ENCODE measurements at regions not wholly inside any gene's neighbourhood (a gene's known extent, or its start where the extent isn't known, plus 50 kb on each side); places are given as distances from the start of the nearest gene placed in this dataset.
A peak's percentile ranks its signal among the peaks of the same experiment; 100 is the strongest.

DNA sequence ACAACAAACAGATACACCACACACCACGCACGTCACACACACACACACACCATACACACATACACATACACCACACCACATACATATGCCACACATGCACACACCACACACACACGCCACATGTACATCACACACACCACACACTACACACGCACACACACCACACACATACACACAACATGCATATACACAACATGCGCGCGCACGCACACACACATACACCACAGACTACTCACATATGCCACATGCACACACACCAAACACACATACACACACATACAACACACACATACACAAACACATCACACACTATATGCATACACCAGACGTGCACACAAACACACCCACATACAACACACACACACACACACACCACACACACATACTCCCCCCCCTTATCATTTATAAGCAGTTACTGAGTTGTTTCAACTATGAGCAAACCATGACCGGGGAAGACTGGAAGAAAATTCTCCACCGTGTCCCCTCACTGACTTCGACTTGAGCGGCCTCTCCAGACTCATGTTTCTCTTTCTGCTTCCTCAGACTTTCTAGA is 126.7 kb upstream of the IQSEC1 start:
- TF ChIP-seq CTCF (IDR thresholded peaks at IDR 0.05 in 8 of 11, conservative IDR thresholded peaks at IDR 0.05 in 3 of 11) (no peak), POLR2AphosphoS5 (IDR thresholded peaks at IDR 0.05) (no peak), POLR2A (IDR thresholded peaks at IDR 0.05) (no peak)
- DNase-seq: peak; percentile 8
- no peak overlapping the region for H3K27ac ChIP-seq
- no peak overlapping the region for H3K4me3 ChIP-seq
- intact Hi-C loops (cut with DNase I; ENCODE audit: low total_unique reads): no loop called here
- H3K27me3 ChIP-seq (replicated peaks in 1 of 7): peaks cover 0 to 68% (median 15%) of the 10 kb centered on the region in 7 donors
- no peaks in the 10 kb centered on the region for H3K36me3 ChIP-seq
- H3K9me3 ChIP-seq: no peaks in the 10 kb centered on the region
- 92 to 95% (median 93%) methylated on average over 13 of the region's 13 CpGs for WGBS, 5 donors
- H3K4me1 ChIP-seq: peaks cover 0 to 28% (median 9%) of the 10 kb centered on the region in 6 donors

DNA sequence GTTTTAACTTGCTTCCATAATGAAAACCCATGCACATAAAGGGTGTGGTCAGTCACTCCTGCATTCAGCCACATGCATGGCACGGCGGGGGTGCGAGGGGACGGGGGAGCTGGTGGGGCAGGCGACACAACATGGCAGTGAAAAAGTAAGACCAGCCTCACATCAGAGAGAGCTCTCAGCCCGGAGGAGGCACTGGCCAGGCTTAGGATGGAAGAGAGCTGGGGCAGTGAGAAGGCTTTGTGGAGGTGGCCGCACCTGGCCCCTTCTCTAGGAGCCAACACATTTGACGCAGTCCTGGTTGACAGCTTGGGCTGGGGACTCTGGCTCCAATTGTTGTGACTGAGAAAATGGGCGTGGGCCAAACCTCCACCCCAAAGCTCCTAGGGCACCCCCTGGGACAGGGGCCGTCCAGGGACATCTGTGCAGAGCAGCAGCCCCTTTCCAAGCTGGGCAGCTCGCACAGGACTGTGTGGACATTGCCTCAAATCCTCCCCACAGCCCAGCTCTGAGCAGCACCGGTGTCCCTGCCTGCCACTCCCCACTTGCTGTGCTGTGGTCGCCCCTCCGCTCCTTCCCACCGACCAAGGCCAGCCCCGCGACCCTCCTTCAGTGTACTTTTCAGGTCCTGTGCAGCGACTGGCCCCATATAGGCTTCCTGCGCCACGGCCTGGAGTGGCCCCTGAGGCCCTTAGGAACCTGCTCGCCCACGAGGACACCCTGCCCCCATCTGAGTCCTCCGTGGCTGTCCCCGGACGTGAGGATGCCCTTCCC is 126.0 kb upstream of the IQSEC1 start:
- Histone ChIP-seq H3K36me3 (no peaks in the 10 kb centered on the region), H3K9me3 (no peaks in the 10 kb centered on the region), H3K4me1 (peaks cover 0 to 28% (median 6%) of the 10 kb centered on the region in 6 donors), H3K27ac (no peak overlapping the region), H3K27me3 (replicated peaks in 1 of 7) (peaks cover 0 to 63% (median 8%) of the 10 kb centered on the region in 7 donors), H3K4me3 (no peak overlapping the region)
- 79 to 90% (median 88%) methylated on average over 25 of the region's 25 CpGs for WGBS, 5 donors
- intact Hi-C loops (cut with DNase I; ENCODE audit: low total_unique reads): no loop called here
- peak; percentile 61 for DNase-seq
- TF ChIP-seq CTCF (IDR thresholded peaks at IDR 0.05 in 8 of 11, conservative IDR thresholded peaks at IDR 0.05 in 3 of 11) (no peak), POLR2A (IDR thresholded peaks at IDR 0.05) (no peak), POLR2AphosphoS5 (IDR thresholded peaks at IDR 0.05) (no peak)

GRCh38 chr3:13198264-13198879 is 125.1 kb upstream of the IQSEC1 start:
- H3K9me3 ChIP-seq: no peaks in the 10 kb centered on the region
- peak; percentile 37 for DNase-seq
- no peak overlapping the region for H3K4me3 ChIP-seq
- H3K4me1 ChIP-seq: peaks cover 0 to 23% (median 5%) of the 10 kb centered on the region in 6 donors
- intact Hi-C loops (cut with DNase I; ENCODE audit: low total_unique reads): no loop called here
- WGBS, 5 donors: 85 to 91% (median 88%) methylated on average over 8 to 11 of the region's 11 CpGs
- no peak overlapping the region for H3K27ac ChIP-seq
- TF ChIP-seq CTCF (IDR thresholded peaks at IDR 0.05 in 8 of 11, conservative IDR thresholded peaks at IDR 0.05 in 3 of 11): no peak
- TF ChIP-seq POLR2A (IDR thresholded peaks at IDR 0.05): no peak
- TF ChIP-seq POLR2AphosphoS5 (IDR thresholded peaks at IDR 0.05): no peak
- H3K27me3 ChIP-seq (replicated peaks in 1 of 7): peaks cover 0 to 63% (median 0%) of the 10 kb centered on the region in 7 donors
- no peaks in the 10 kb centered on the region for H3K36me3 ChIP-seq

- H3K9me3 ChIP-seq: no peaks in the 10 kb centered on the region
- no peak for TF ChIP-seq CTCF (IDR thresholded peaks at IDR 0.05 in 8 of 11, conservative IDR thresholded peaks at IDR 0.05 in 3 of 11)
- TF ChIP-seq POLR2AphosphoS5 (IDR thresholded peaks at IDR 0.05): no peak
- no peak for TF ChIP-seq POLR2A (IDR thresholded peaks at IDR 0.05)
- DNase-seq: peak; percentile 66
Measured at GRCh38 chr3:13197795-13198194, 124.6 kb upstream of the IQSEC1 start.

More at GRCh38 chr3:13197795-13198194, 124.6 kb upstream of the IQSEC1 start:
- H3K27me3 ChIP-seq (replicated peaks in 1 of 7): peaks cover 0 to 63% (median 0%) of the 10 kb centered on the region in 7 donors
- 87 to 93% (median 91%) methylated on average over 5 to 13 of the region's 13 CpGs for WGBS, 5 donors
- intact Hi-C loops (cut with DNase I; ENCODE audit: low total_unique reads): no loop called here
- H3K36me3 ChIP-seq: no peaks in the 10 kb centered on the region
- no peak overlapping the region for H3K4me3 ChIP-seq
- peaks cover 0 to 23% (median 5%) of the 10 kb centered on the region in 6 donors for H3K4me1 ChIP-seq
- no peak overlapping the region for H3K27ac ChIP-seq

All from spleen (tissue), 11 donors.